SK-N-SH treated with all-trans-retinoic acid at 6 μM for 48 hours (cell line): ENCODE measurements at regions not wholly inside any gene's neighbourhood (a gene's known extent, or its start where the extent isn't known, plus 50 kb on each side); places are given as distances from the start of the nearest gene placed in this dataset.
A peak's percentile ranks its signal among the peaks of the same experiment; 100 is the strongest.

Experiments
- ATAC-seq: fragments of 200-7000 bp; cut with Tn5 transposase; 3 replicates; pipeline ENCODE4 v1.9.1; 2020; ENCODE audit warnings: mild to moderate bottlenecking, moderate library complexity
- ARNTL ChIP-seq: fragments of 450-650 bp; formaldehyde crosslinking; IDR thresholded peaks from 2 replicates; pipeline ENCODE4 v1.5.0; 2020; ENCODE audit warnings: low read depth, mild to moderate bottlenecking, moderate library complexity, borderline replicate concordance
- CREB5 ChIP-seq: fragments of 250-450 bp; sonication (Bioruptor Pico); IDR thresholded peaks from 2 replicates; pipeline ENCODE4 v1.5.1; 2020; ENCODE audit warnings: low read depth, mild to moderate bottlenecking, moderate library complexity
- CSDC2 ChIP-seq: fragments of 250-450 bp; sonication (Bioruptor Pico); IDR thresholded peaks from 2 replicates; pipeline ENCODE4 v1.5.0; 2020; ENCODE audit warnings: mild to moderate bottlenecking, moderate library complexity
- ESRRG ChIP-seq: fragments of 250-450 bp; sonication (Bioruptor Pico); IDR thresholded peaks from 2 replicates; pipeline ENCODE4 v1.6.1; 2021; ENCODE audit warnings: mild to moderate bottlenecking
- GLIS3 ChIP-seq: fragments of 250-450 bp; sonication (Bioruptor Pico); IDR thresholded peaks from 2 replicates; pipeline ENCODE4 v1.5.0; 2020; ENCODE audit warnings: mild to moderate bottlenecking, moderate library complexity
- ISL1 ChIP-seq: fragments of 250-450 bp; sonication (Bioruptor Pico); IDR thresholded peaks from 2 replicates; pipeline ENCODE4 v2.1.2; 2022; ENCODE audit warnings: mild to moderate bottlenecking, moderate library complexity
- OSR1 ChIP-seq: fragments of 250-450 bp; sonication (Bioruptor Pico); IDR thresholded peaks from 2 replicates; pipeline ENCODE4 v1.8.0; 2022; ENCODE audit warnings: moderate library complexity, mild to moderate bottlenecking, inconsistent platforms
- PATZ1 ChIP-seq: fragments of 250-450 bp; sonication (Bioruptor Pico); IDR thresholded peaks from 2 replicates; pipeline ENCODE4 v1.8.0; 2020; ENCODE audit warnings: mild to moderate bottlenecking, moderate library complexity, borderline replicate concordance
- POU6F1 ChIP-seq: fragments of 250-450 bp; sonication (Bioruptor Pico); IDR thresholded peaks from 2 replicates; pipeline ENCODE4 v1.8.0; 2021; ENCODE audit warnings: low read depth, mild to moderate bottlenecking, moderate library complexity, borderline replicate concordance
- RARB ChIP-seq: fragments of 250-450 bp; sonication (Bioruptor Pico); IDR thresholded peaks from 2 replicates; pipeline ENCODE4 v1.8.0; 2021; ENCODE audit warnings: mild to moderate bottlenecking, moderate library complexity
- SNAI2 ChIP-seq: fragments of 250-450 bp; sonication (Bioruptor Pico); IDR thresholded peaks from 2 replicates; pipeline ENCODE4 v1.5.0; 2020; ENCODE audit warnings: mild to moderate bottlenecking, moderate library complexity
- TCF4 ChIP-seq: fragments of 250-450 bp; sonication (Bioruptor Pico); IDR thresholded peaks from 2 replicates; pipeline ENCODE4 v1.8.0; 2021; ENCODE audit warnings: mild to moderate bottlenecking, moderate library complexity, borderline replicate concordance
- TOX ChIP-seq: fragments of 250-450 bp; sonication (Bioruptor Pico); IDR thresholded peaks from 2 replicates; pipeline ENCODE4 v1.8.0; 2021; ENCODE audit warnings: mild to moderate bottlenecking, moderate library complexity, borderline replicate concordance
- ZFP3 ChIP-seq: fragments of 250-450 bp; sonication (Bioruptor Pico); IDR thresholded peaks from 2 replicates; pipeline ENCODE4 v1.5.0; 2020; ENCODE audit warnings: mild to moderate bottlenecking, moderate library complexity
- ZFP30 ChIP-seq: fragments of 450-650 bp; formaldehyde crosslinking; IDR thresholded peaks from 2 replicates; pipeline ENCODE4 v1.5.0; 2022; ENCODE audit warnings: mild to moderate bottlenecking, moderate library complexity
- ZNF565 ChIP-seq: fragments of 450-650 bp; formaldehyde crosslinking; conservative IDR thresholded peaks from 2 replicates; pipeline ENCODE4 v1.5.0; 2020; ENCODE audit warnings: low read depth, mild to moderate bottlenecking, moderate library complexity
- ZNF70 ChIP-seq: fragments of 450-650 bp; formaldehyde crosslinking; IDR thresholded peaks from 2 replicates; pipeline ENCODE4 v1.5.0; 2020; ENCODE audit warnings: mild to moderate bottlenecking, moderate library complexity
- ZNF8 ChIP-seq: fragments of 450-650 bp; formaldehyde crosslinking; IDR thresholded peaks from 2 replicates; pipeline ENCODE4 v1.5.0; 2020; ENCODE audit warnings: mild to moderate bottlenecking, moderate library complexity
- TF ChIP-seq, protein P1 (sequence below): fragments of 250-450 bp; sonication (Bioruptor Pico); IDR thresholded peaks from 2 replicates; pipeline ENCODE4 v1.5.0; 2020; ENCODE audit warnings: mild to moderate bottlenecking, moderate library complexity
- TF ChIP-seq, protein P2 (sequence below): fragments of 250-450 bp; sonication (Bioruptor Pico); IDR thresholded peaks from 2 replicates; pipeline ENCODE4 v1.5.1; 2021; ENCODE audit warnings: mild to moderate bottlenecking, moderate library complexity

GRCh38 chr4:135065366-135065765 lies 863.8 kb upstream of the PABPC4L start (continued):
- TF ChIP-seq, protein P1, sequence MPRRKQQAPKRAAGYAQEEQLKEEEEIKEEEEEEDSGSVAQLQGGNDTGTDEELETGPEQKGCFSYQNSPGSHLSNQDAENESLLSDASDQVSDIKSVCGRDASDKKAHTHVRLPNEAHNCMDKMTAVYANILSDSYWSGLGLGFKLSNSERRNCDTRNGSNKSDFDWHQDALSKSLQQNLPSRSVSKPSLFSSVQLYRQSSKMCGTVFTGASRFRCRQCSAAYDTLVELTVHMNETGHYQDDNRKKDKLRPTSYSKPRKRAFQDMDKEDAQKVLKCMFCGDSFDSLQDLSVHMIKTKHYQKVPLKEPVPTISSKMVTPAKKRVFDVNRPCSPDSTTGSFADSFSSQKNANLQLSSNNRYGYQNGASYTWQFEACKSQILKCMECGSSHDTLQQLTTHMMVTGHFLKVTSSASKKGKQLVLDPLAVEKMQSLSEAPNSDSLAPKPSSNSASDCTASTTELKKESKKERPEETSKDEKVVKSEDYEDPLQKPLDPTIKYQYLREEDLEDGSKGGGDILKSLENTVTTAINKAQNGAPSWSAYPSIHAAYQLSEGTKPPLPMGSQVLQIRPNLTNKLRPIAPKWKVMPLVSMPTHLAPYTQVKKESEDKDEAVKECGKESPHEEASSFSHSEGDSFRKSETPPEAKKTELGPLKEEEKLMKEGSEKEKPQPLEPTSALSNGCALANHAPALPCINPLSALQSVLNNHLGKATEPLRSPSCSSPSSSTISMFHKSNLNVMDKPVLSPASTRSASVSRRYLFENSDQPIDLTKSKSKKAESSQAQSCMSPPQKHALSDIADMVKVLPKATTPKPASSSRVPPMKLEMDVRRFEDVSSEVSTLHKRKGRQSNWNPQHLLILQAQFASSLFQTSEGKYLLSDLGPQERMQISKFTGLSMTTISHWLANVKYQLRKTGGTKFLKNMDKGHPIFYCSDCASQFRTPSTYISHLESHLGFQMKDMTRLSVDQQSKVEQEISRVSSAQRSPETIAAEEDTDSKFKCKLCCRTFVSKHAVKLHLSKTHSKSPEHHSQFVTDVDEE (CRISPR knock-in tag): no peak
- TF ChIP-seq ZNF70: no peak
- TF ChIP-seq ZNF565 (CRISPR knock-in tag): no peak
- TF ChIP-seq OSR1 (CRISPR knock-in tag): no peak

GRCh38 chr4:135050086-135050717 lies 848.6 kb upstream of the PABPC4L start:
- peak; percentile 85 for ATAC-seq
- TF ChIP-seq GLIS3 (CRISPR knock-in tag) (no peak), ESRRG (CRISPR knock-in tag) (no peak), ZNF8 (CRISPR knock-in tag) (no peak), POU6F1 (CRISPR knock-in tag) (no peak), PATZ1 (CRISPR knock-in tag) (no peak), ZNF565 (CRISPR knock-in tag) (no peak), OSR1 (CRISPR knock-in tag) (no peak), CSDC2 (no peak), CREB5 (CRISPR knock-in tag) (no peak)

DNA sequence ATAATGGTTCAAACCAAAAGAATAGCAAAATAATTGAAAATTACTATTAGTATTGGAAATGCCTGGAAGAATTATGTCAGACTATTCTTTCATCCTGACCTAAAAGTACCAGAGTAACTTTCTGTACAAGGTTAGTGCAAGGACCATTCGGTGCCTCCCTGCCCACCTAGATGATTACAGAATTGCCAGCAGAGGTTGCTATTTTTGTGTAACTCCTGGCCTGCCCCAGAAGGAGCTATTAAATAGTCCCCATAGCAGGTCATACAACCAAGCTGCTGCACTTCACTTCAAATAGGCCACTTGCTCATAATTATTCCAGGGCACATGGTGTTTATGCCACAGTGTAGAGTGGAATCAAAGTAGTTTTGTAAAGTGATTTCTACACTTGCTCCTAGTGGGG lies 831.1 kb upstream of the PABPC4L start:
- ATAC-seq: no peak
- TF ChIP-seq ISL1 (CRISPR knock-in tag) (no peak), GLIS3 (CRISPR knock-in tag) (no peak), OSR1 (CRISPR knock-in tag) (no peak), TOX (CRISPR knock-in tag) (no peak), PATZ1 (CRISPR knock-in tag) (no peak), ESRRG (CRISPR knock-in tag) (no peak), ZFP30 (CRISPR knock-in tag) (no peak), TCF4 (CRISPR knock-in tag) (no peak), RARB (CRISPR knock-in tag) (no peak), ZNF8 (CRISPR knock-in tag) (no peak), ZNF70 (no peak), POU6F1 (CRISPR knock-in tag) (no peak), SNAI2 (CRISPR knock-in tag) (no peak), ARNTL (CRISPR knock-in tag) (no peak), ZFP3 (CRISPR knock-in tag) (no peak)
- TF ChIP-seq, protein P1 (CRISPR knock-in tag): no peak
- TF ChIP-seq, protein P2, sequence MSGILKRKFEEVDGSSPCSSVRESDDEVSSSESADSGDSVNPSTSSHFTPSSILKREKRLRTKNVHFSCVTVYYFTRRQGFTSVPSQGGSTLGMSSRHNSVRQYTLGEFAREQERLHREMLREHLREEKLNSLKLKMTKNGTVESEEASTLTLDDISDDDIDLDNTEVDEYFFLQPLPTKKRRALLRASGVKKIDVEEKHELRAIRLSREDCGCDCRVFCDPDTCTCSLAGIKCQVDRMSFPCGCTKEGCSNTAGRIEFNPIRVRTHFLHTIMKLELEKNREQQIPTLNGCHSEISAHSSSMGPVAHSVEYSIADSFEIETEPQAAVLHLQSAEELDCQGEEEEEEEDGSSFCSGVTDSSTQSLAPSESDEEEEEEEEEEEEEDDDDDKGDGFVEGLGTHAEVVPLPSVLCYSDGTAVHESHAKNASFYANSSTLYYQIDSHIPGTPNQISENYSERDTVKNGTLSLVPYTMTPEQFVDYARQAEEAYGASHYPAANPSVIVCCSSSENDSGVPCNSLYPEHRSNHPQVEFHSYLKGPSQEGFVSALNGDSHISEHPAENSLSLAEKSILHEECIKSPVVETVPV (CRISPR knock-in tag): no peak
